Stimulated activated CD8-positive, alpha-beta memory T cell treated with anti-CD3 and anti-CD28 coated beads, Interleukin-7, amount 100 ng/mL, for 24 hours (primary cell): ENCODE measurements at regions not wholly inside any gene's neighbourhood (a gene's known extent, or its start where the extent isn't known, plus 50 kb on each side); places are given as distances from the start of the nearest gene placed in this dataset.

ENCODE experiments used
- DNase-seq: peaks from one replicate; pipeline ENCODE4 v3.0.0-alpha.2; 2020; ENCODE audit warnings: low read depth

- no peak for DNase-seq
Observed at GRCh38 chr2:4255491-4255890, 552.1 kb downstream of the DCDC2C start.

GRCh38 chr2:4256351-4256750 lies 553.0 kb downstream of the DCDC2C start:
- no peak for DNase-seq

GRCh38 chr2:4258563-4258962 lies 555.2 kb downstream of the DCDC2C start:
- DNase-seq = no peak

- DNase-seq = no peak
Observed at GRCh38 chr2:4265936-4266335, 562.6 kb downstream of the DCDC2C start.

- no peak for DNase-seq
Observed at GRCh38 chr2:4269885-4270284, 566.5 kb downstream of the DCDC2C start.

- no peak for DNase-seq
Observed at GRCh38 chr2:4272261-4272858, 569.0 kb downstream of the DCDC2C start.

- no peak for DNase-seq
Observed at GRCh38 chr2:4278392-4278791, 575.0 kb downstream of the DCDC2C start.

- no peak for DNase-seq
Observed at GRCh38 chr2:4279431-4279830, 576.1 kb downstream of the DCDC2C start.

- DNase-seq = no peak
Observed at GRCh38 chr2:4291430-4291829, 588.1 kb downstream of the DCDC2C start.

GRCh38 chr2:4295680-4296079 lies 592.3 kb downstream of the DCDC2C start:
- DNase-seq = no peak

- DNase-seq = no peak
Observed at GRCh38 chr2:4300616-4301015, 597.2 kb downstream of the DCDC2C start.

GRCh38 chr2:4324531-4324930 lies 621.2 kb downstream of the DCDC2C start:
- no peak for DNase-seq

- DNase-seq = no peak
Observed at GRCh38 chr2:4336864-4337263, 633.5 kb downstream of the DCDC2C start.

- DNase-seq = no peak
Observed at GRCh38 chr2:4338345-4338744, 635.0 kb downstream of the DCDC2C start.

GRCh38 chr2:4340536-4340935 lies 637.2 kb downstream of the DCDC2C start:
- DNase-seq = no peak

- DNase-seq = no peak
Observed at GRCh38 chr2:4346628-4347027, 643.3 kb downstream of the DCDC2C start.

GRCh38 chr2:4353668-4354067 lies 650.3 kb downstream of the DCDC2C start:
- no peak for DNase-seq

- DNase-seq = no peak
Observed at GRCh38 chr2:4354164-4354563, 650.8 kb downstream of the DCDC2C start.

GRCh38 chr2:4354678-4355077 lies 651.3 kb downstream of the DCDC2C start:
- DNase-seq = no peak

GRCh38 chr2:4356109-4356508 lies 652.7 kb downstream of the DCDC2C start:
- DNase-seq = no peak

GRCh38 chr2:4356541-4356940 lies 653.2 kb downstream of the DCDC2C start:
- no peak for DNase-seq

GRCh38 chr2:4357121-4357520 lies 653.7 kb downstream of the DCDC2C start:
- no peak for DNase-seq

- DNase-seq = no peak
Observed at GRCh38 chr2:4358837-4359236, 655.5 kb downstream of the DCDC2C start.

- no peak for DNase-seq
Observed at GRCh38 chr2:4368907-4369306, 665.5 kb downstream of the DCDC2C start.
